Fibroblast of the aortic adventitia (primary cell): ENCODE measurements at regions not wholly inside any gene's neighbourhood (a gene's known extent, or its start where the extent isn't known, plus 50 kb on each side); places are given as distances from the start of the nearest gene placed in this dataset.

Source experiments
- DNase-seq: peaks from one replicate; pipeline ENCODE4 v3.0.0-alpha.2; 2010; ENCODE audit warnings: low read depth
- H3K4me3 ChIP-seq: 2 replicates; pipeline ENCODE4 v1.5.1; 2011; ENCODE audit warnings: low read depth, mild to moderate bottlenecking, control low read depth, low read length, moderate library complexity
- TF ChIP-seq, protein P1 (sequence below): IDR thresholded peaks from 2 replicates; pipeline ENCODE4 v1.5.1; 2011; ENCODE audit warnings: mild to moderate bottlenecking, low read length, control low read depth, inconsistent platforms; ENCODE audit not compliant: insufficient read depth

DNA sequence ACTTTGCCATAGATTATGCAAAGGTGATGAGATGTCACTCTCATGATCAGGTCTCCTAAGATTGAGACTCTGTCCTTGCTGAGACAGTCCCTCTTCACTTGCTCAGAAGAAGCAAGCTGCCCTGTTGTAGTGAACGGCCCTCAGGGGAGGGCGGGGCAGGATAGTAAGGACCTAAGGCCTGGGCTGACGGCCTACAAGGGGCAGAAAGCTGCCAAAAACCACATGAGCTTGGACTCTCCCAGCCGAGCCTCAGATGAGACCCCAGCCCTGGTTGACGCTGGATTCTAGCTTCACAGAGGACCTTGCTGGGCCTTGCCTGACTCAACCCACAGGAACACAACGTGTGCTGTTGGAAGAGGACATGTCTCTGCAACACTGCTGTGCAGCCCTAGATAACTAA is 1182.5 kb downstream of the TBC1D22A start:
- TF ChIP-seq, protein P1, sequence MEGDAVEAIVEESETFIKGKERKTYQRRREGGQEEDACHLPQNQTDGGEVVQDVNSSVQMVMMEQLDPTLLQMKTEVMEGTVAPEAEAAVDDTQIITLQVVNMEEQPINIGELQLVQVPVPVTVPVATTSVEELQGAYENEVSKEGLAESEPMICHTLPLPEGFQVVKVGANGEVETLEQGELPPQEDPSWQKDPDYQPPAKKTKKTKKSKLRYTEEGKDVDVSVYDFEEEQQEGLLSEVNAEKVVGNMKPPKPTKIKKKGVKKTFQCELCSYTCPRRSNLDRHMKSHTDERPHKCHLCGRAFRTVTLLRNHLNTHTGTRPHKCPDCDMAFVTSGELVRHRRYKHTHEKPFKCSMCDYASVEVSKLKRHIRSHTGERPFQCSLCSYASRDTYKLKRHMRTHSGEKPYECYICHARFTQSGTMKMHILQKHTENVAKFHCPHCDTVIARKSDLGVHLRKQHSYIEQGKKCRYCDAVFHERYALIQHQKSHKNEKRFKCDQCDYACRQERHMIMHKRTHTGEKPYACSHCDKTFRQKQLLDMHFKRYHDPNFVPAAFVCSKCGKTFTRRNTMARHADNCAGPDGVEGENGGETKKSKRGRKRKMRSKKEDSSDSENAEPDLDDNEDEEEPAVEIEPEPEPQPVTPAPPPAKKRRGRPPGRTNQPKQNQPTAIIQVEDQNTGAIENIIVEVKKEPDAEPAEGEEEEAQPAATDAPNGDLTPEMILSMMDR: no peak
- no peak overlapping the region for H3K4me3 ChIP-seq
- no peak for DNase-seq

DNA sequence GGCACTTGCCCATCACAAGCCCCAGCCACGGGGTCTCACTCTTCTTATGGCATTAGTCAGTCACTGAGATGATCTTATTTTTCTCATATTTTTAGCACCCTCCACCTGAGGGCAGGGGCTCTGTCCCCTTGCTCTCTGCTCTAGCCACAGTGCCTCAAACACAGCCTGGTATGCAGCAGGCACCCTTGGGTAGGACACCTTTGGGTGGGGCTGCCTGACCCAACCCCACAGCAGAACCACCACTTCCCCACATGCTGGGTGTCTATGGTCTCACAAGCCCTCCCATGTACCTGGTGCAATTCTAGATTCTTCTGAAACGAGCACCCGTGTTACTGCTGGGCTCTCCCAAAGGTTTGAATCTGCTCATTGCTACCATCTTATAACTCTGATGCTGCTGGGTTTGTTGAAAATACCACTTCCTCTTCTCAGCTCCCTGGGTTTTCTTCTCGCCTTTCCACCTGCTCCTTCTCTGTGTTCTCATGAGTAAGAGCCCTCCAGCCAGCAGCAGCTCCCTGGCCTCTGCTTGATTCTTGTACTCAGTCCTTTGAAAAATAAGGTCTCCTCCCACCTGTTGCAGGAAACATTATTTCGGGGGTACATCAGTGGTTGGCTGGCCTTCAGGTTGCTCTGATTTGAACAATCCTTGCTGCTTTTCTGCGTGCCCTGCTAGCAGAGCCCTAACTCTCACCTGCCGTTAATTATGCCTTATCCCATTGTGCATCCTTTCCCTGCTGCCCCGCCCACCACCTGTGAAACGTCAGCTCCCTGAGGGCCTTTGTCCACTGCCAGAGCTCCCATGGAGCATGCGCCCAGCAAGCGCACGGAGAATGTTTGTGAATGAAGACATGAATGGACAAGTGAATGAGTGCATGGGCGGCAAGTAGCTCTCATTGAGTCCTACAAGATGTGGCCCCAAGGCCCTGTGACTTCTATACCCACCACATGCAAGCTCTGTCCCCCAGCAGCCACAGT is 1181.6 kb downstream of the TBC1D22A start:
- no peak for DNase-seq
- TF ChIP-seq, protein P1: no peak
- no peak overlapping the region for H3K4me3 ChIP-seq

GRCh38 chr22:47940211-47940610 is 1177.8 kb downstream of the TBC1D22A start:
- DNase-seq: no peak
- H3K4me3 ChIP-seq: no peak overlapping the region
- TF ChIP-seq, protein P1: no peak

- no peak for DNase-seq
- TF ChIP-seq, protein P1: no peak
- H3K4me3 ChIP-seq: no peak overlapping the region
Measured at GRCh38 chr22:47933891-47934290, 1171.4 kb downstream of the TBC1D22A start.

DNA sequence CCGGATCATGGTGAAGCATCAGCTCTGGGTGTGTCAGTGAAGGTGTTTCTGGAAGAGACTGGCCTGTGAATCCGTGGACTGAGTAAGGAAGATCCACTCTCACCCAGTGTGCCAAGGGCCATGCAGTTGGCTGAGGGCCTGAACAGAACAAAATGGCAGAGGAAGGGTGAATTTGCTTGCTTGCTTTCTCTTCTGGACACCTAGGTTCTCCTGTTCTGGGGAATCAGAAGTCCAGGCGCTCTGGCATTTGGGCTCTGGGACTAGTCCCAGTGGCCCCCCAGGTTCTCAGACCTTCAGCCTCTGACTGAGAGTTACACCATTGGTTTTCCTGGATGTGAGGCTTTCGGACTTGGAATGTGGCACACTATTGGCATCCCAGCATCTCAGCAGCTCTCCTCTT is 1170.8 kb downstream of the TBC1D22A start:
- DNase-seq: no peak
- TF ChIP-seq, protein P1: no peak
- H3K4me3 ChIP-seq: no peak overlapping the region

- TF ChIP-seq, protein P1: no peak
- DNase-seq: no peak
Measured at GRCh38 chr22:47929646-47930185, 1167.3 kb downstream of the TBC1D22A start.

More at GRCh38 chr22:47929646-47930185, 1167.3 kb downstream of the TBC1D22A start:
- no peak overlapping the region for H3K4me3 ChIP-seq
